RWPE1 (cell line): ENCODE measurements at regions not wholly inside any gene's neighbourhood (a gene's known extent, or its start where the extent isn't known, plus 50 kb on each side); places are given as distances from the start of the nearest gene placed in this dataset.

ENCODE experiments used
- CTCF ChIA-PET: fragments of 350-600 bp; sonication (Branson Sonifier 250); formaldehyde crosslinking; extraction: SDS; loops from one replicate; lab custom pipeline; 2021; lab: Yijun Ruan, JAX
- POLR2A ChIA-PET: fragments of 400-600 bp; formaldehyde crosslinking; extraction: SDS; loops from one replicate; lab custom pipeline; 2020; ENCODE audit warnings: antibody characterized with exemption; ENCODE audit not compliant: low non-redundant PET; lab: Yijun Ruan, JAX
- DNase-seq: peaks from one replicate; pipeline ENCODE4 v3.0.0; 2012; ENCODE audit warnings: low spot score
- H3K27ac ChIP-seq: fragments of 450-650 bp; 2 replicates; pipeline ENCODE4 v1.5.1; 2017
- TF ChIP-seq, protein P1 (sequence below): fragments of 450-650 bp; conservative IDR thresholded peaks from 2 replicates; pipeline ENCODE4 v1.5.1; 2017; ENCODE audit warnings: low read depth, mild to moderate bottlenecking

DNA sequence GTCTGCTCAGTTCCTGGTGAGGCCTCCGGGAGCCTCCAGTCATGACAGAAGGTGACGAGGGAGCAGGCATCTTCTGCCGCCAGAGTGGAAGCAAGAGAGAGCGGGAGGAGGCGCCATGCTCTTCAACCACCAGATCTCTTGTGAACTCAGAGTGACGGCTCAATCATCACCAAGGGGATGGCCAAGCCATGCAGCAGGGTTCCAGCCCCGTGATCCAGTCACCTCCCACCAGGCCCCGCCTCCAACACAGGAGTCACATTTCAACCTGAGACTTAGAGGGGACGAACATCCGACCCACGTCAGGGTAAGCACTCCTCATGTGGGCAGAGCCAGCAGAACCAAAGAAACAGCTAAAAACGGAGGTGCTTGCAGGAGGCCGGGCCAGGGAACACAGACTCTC, 1470.5 kb downstream of the BRD1 start:
- DNase-seq = no peak
- ChIA-PET POLR2A (no interaction called here), CTCF (no interaction called here)
- TF ChIP-seq, protein P1, sequence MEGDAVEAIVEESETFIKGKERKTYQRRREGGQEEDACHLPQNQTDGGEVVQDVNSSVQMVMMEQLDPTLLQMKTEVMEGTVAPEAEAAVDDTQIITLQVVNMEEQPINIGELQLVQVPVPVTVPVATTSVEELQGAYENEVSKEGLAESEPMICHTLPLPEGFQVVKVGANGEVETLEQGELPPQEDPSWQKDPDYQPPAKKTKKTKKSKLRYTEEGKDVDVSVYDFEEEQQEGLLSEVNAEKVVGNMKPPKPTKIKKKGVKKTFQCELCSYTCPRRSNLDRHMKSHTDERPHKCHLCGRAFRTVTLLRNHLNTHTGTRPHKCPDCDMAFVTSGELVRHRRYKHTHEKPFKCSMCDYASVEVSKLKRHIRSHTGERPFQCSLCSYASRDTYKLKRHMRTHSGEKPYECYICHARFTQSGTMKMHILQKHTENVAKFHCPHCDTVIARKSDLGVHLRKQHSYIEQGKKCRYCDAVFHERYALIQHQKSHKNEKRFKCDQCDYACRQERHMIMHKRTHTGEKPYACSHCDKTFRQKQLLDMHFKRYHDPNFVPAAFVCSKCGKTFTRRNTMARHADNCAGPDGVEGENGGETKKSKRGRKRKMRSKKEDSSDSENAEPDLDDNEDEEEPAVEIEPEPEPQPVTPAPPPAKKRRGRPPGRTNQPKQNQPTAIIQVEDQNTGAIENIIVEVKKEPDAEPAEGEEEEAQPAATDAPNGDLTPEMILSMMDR = no peak
- no peak overlapping the region for H3K27ac ChIP-seq

DNA sequence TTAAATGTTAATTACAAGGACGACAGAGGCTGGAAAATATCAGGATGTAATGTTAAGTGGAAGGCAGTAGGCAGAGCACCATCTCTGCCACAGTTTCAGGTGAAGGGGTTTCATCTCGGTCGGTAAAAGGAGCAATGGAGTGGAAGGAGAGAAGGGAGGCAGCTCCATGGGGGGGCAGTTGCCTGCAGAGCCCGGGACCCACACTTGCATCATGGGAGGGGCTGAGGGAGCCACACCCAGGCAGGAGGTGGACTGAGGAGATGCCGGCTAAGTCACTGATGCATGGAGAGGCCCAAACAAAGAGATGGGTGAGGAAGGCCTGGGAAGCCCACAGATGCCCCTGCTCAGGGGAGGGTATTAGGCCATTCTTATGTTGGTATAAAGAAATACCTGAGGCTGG, 1470.9 kb downstream of the BRD1 start:
- CTCF ChIA-PET = no interaction called here
- DNase-seq = no peak
- H3K27ac ChIP-seq = no peak overlapping the region
- TF ChIP-seq, protein P1 = no peak
- POLR2A ChIA-PET = no interaction called here

DNA sequence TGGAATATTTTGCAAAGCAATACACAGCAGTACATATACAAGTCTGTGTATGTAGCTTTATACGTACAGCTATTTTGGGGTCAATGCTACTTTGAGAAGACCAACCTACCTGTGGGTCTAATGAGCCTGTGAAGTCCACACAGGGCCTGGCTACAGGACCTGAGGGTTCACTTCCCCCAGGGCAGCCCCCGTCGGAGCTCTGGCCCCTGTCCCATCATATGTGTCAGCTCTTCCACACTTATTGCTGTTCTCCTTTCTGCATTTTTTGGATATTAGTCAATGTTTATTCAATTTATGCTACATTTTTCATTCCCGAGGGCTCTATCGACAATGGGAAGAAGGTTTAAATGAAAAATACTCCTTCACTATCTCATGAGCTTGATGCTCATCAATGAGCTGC, 1473.6 kb downstream of the BRD1 start:
- no peak for DNase-seq
- ChIA-PET POLR2A (no interaction called here), CTCF (no interaction called here)
- TF ChIP-seq, protein P1 = no peak
- no peak overlapping the region for H3K27ac ChIP-seq

DNA sequence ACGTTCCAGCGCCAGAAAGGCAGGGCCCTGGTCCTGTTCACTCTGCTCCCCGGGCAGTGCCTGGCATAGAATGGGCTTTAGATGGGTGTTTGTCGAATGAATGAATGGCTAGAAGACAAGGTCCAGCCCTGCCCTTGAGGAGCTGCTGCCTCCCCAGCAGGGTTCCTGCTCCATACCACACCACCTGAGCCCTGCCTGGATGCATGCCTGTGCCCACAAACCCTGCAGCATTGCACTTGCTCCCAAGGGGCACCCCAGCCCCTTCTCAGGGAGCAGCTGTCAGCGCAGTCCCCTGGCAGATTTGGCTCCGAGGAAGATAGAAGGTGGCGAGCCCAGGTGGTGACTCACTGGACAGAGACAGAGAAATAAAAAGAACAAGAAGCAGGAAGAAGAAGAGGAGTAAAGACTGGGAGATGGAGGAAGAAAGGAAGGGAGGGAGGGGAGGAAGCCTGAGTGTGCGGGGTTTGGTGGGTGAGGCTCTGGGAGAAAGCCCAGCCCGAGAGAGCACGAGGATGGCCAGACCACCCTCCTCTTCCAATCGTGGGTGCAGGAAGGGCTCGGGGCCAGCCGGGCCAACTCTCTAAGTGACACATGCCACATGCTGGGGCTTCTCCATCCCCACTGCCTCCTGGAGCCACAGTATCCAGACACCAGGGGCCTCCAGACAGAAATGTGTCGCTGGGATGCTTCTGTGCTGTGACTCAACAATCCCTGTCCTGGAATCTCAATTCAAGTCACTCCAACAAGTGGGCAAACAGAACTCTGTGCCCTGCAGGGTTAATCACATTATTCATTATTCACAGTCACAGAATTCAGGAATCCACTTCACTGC, 1474.3 kb downstream of the BRD1 start:
- no peak overlapping the region for H3K27ac ChIP-seq
- TF ChIP-seq, protein P1 = no peak
- CTCF ChIA-PET = no interaction called here
- POLR2A ChIA-PET = no interaction called here
- no peak for DNase-seq

DNA sequence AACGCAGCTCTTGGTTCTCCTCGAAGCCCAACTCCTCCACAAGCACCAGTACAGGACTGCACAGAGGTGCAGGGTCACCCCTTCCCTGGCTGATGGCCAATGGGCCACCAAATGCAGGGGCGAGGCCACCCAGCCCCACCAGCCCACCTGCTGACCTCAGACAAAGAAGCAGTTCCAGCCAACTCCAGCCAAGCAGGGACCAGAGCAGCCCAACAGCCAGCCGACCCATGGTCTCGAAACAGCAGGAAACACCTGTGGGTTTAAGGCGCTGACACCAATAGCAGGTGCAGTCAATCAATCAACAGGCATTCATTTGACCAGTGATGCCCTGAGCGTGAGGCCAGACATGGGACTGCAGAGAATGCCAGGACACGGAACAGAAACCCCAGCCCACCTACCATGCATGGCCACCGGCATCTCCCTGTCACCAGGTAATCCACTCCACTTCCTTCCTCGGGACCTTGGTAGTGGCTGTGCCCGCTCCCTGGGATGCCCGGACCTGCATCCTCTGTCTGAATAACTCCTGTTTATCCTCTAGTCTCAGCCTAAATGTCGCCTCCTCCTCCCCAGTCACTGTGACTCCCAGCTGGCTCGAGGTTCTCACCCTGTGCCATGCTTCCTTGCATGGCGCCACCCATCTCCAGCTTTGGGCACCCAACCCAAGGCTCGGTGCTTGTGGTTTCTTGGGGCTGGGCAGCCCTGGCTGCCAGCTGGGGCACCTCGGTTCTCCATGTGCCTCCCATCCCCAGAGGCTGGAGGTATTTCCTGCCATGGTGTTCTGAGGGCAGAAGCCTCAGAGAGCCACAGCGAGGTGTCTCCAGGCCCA, 1475.4 kb downstream of the BRD1 start:
- H3K27ac ChIP-seq = no peak overlapping the region
- DNase-seq = no peak
- TF ChIP-seq, protein P1 = no peak
- CTCF ChIA-PET = no interaction called here
- POLR2A ChIA-PET = no interaction called here

DNA sequence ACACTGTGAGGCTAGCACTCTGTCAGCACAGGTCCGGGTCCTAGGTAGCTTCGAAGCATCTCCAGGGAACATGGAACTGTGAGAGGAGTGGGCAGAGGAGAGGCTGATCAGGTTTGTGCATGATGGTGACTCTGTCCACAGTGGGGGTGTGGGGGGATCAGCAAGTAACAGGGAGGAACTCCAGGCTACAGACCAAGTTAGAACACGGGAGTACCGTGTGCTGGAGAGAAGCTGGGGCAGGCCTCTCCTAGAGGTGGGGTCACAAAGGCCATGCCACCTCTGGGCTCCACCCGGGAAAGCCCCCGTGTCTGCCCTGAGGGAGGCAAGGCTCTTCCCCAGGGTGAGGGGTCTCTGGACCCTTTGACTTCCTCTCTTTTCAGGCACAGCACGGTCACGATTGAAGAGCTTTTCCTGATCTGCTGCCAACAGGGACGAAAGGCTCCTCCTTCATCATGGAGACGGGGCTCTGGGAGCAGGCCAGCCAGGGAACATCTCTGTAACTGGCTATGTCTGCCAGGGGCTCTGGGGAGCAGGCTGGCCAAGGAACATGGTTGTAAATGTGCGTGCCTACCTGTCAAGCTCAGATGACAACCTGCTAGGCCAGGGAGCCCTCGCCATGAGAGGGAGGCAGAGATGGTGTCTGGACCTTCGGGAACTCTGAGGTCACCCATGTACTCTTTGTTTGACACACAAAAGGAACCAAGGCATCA, 1476.1 kb downstream of the BRD1 start:
- H3K27ac ChIP-seq = no peak overlapping the region
- CTCF ChIA-PET = no interaction called here
- POLR2A ChIA-PET = no interaction called here
- no peak for DNase-seq
- TF ChIP-seq, protein P1 = no peak
